ENCODE measurements at regions not wholly inside any gene's neighbourhood (a gene's known extent, or its start where the extent isn't known, plus 50 kb on each side); places are given as distances from the start of the nearest gene placed in this dataset.

DNA sequence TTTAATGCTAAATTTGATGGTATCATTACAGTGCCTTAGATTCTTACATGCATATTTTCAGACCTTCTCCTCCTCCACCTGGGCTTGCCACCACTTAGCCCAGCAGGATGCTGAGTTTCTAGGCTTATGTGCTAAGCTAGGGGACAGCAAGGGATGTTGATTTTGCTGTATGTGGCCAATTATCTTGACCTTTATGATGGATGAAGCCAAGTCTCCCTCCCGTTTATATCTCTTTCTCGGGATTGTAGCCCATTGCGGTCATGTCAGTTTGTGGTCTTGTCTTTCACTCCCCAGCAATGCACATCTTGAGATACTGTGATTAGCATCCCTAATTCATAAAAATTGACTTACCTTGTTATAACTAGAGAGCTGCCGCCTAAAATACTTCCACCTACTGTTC is 278.7 kb upstream of the SOX2 start:
- no peaks in the 10 kb centered on the region for H3K4me1 ChIP-seq
- H3K27ac ChIP-seq, result no peak overlapping the region
- no peaks in the 10 kb centered on the region for H3K9me3 ChIP-seq
- H3K4me3 ChIP-seq, result no peak overlapping the region
- no peak for TF ChIP-seq POLR2A (IDR thresholded peaks at IDR 0.05)
- TF ChIP-seq, protein P1, sequence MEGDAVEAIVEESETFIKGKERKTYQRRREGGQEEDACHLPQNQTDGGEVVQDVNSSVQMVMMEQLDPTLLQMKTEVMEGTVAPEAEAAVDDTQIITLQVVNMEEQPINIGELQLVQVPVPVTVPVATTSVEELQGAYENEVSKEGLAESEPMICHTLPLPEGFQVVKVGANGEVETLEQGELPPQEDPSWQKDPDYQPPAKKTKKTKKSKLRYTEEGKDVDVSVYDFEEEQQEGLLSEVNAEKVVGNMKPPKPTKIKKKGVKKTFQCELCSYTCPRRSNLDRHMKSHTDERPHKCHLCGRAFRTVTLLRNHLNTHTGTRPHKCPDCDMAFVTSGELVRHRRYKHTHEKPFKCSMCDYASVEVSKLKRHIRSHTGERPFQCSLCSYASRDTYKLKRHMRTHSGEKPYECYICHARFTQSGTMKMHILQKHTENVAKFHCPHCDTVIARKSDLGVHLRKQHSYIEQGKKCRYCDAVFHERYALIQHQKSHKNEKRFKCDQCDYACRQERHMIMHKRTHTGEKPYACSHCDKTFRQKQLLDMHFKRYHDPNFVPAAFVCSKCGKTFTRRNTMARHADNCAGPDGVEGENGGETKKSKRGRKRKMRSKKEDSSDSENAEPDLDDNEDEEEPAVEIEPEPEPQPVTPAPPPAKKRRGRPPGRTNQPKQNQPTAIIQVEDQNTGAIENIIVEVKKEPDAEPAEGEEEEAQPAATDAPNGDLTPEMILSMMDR (IDR thresholded peaks at IDR 0.05), result no peak
- no peak for TF ChIP-seq POLR2AphosphoS5 (IDR thresholded peaks at IDR 0.05)
- no peak for DNase-seq (ENCODE audit: low spot score in 2 of 2)
- H3K27me3 ChIP-seq, result no peaks in the 10 kb centered on the region
- H3K36me3 ChIP-seq, result no peaks in the 10 kb centered on the region
- intact Hi-C loops (cut with DNase I; ENCODE audit: low total_unique reads), result no loop called here

DNA sequence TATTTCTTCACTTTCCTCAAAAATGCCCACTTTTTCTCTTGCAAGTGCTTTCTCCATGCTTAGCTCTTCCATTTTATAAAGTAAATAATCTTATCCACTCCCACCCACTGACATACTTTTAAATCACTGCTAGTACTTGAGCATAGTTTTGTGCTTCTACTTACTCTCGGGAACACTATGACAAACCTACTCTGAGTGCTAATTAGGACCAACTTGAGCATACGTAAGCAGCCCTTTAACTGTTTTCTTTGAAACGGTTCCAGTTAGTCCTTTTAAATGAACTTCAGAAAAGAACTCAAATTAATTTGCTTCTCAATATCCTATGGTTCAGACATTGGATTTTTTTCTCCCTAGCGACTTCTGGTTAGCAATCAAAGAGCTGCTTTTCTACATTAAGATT is 280.0 kb upstream of the SOX2 start:
- no peaks in the 10 kb centered on the region for H3K27me3 ChIP-seq
- H3K36me3 ChIP-seq, result no peaks in the 10 kb centered on the region
- no peaks in the 10 kb centered on the region for H3K4me1 ChIP-seq
- intact Hi-C loops (cut with DNase I; ENCODE audit: low total_unique reads), result no loop called here
- no peak overlapping the region for H3K27ac ChIP-seq
- no peaks in the 10 kb centered on the region for H3K9me3 ChIP-seq
- no peak for DNase-seq (ENCODE audit: low spot score in 2 of 2)
- H3K4me3 ChIP-seq, result no peak overlapping the region
- TF ChIP-seq, protein P1 (IDR thresholded peaks at IDR 0.05), result no peak
- TF ChIP-seq POLR2AphosphoS5 (IDR thresholded peaks at IDR 0.05), result no peak
- no peak for TF ChIP-seq POLR2A (IDR thresholded peaks at IDR 0.05)

DNA sequence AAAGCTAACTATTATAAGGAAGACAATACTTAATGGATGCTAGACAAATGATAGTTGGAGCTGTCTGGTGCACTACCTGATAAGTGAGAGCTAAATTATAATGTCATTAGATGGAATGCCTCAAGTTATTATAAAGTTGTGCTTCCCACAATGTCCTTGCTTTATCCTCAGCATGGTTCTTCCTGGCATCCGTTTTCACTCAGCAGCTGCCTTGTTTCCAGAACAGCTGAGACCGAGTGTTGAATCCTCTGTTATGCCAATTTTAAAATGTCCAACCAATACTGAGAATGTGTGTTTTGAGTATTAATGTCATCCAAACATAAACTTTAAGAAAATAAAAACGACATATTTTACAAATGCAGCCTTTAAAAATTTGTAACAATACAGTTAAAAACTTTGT is 286.7 kb upstream of the SOX2 start:
- Histone ChIP-seq H3K27ac (no peak overlapping the region), H3K4me3 (no peak overlapping the region), H3K36me3 (no peaks in the 10 kb centered on the region), H3K9me3 (no peaks in the 10 kb centered on the region), H3K4me1 (no peaks in the 10 kb centered on the region), H3K27me3 (no peaks in the 10 kb centered on the region)
- DNase-seq (ENCODE audit: low spot score in 2 of 2), result no peak
- intact Hi-C loops (cut with DNase I; ENCODE audit: low total_unique reads), result no loop called here
- TF ChIP-seq POLR2A (IDR thresholded peaks at IDR 0.05) (no peak), POLR2AphosphoS5 (IDR thresholded peaks at IDR 0.05) (no peak)
- TF ChIP-seq, protein P1 (IDR thresholded peaks at IDR 0.05), result no peak

DNA sequence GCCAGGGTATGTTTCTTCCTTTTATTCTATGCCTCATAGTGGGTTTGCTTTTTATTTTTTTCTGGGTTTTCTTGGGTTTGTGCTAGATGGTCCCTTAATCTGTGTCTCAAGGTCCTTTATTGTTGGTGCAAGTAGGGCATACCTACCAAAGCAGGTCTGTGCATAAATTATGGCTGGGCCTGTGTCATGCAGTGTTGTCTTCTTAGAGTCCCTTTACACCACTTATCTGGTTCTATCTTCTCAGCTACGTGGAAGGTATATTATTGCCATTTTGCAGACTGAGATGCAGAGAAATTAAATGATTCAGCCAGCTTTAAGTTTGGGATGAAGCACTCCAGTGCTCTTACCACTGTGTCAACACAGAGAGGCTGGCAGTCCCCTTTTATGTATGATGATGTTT is 293.5 kb upstream of the SOX2 start:
- Histone ChIP-seq H3K4me3 (no peak overlapping the region), H3K27me3 (no peaks in the 10 kb centered on the region), H3K4me1 (no peaks in the 10 kb centered on the region), H3K27ac (no peak overlapping the region), H3K36me3 (no peaks in the 10 kb centered on the region), H3K9me3 (no peaks in the 10 kb centered on the region)
- TF ChIP-seq POLR2A (IDR thresholded peaks at IDR 0.05), result no peak
- TF ChIP-seq, protein P1 (IDR thresholded peaks at IDR 0.05), result no peak
- no peak for DNase-seq (ENCODE audit: low spot score in 2 of 2)
- intact Hi-C loops (cut with DNase I; ENCODE audit: low total_unique reads), result no loop called here

DNA sequence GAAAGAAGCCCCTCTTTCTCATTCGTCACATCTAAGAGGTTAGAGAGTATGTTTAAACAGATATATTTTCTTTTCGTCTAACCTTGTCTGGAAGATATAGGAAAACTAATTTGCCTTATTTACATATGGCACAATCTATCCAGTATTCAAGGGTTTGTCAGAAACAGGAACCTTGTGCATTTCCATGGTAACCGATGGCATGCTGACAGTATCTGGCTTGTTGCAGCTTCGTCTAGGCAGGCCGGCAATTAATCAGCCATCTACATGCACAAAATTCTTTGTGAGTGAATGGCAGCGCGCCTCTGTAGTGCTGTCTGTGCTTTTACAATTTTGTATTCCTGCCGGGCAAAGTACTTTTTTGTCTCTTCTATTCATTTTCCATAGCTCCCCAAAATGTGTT is 294.0 kb upstream of the SOX2 start:
- intact Hi-C loops (cut with DNase I; ENCODE audit: low total_unique reads), result no loop called here
- no peak for DNase-seq (ENCODE audit: low spot score in 2 of 2)
- no peaks in the 10 kb centered on the region for H3K36me3 ChIP-seq
- TF ChIP-seq POLR2A (IDR thresholded peaks at IDR 0.05), result no peak
- no peak for TF ChIP-seq POLR2AphosphoS5 (IDR thresholded peaks at IDR 0.05)
- TF ChIP-seq, protein P1 (IDR thresholded peaks at IDR 0.05), result no peak
- no peaks in the 10 kb centered on the region for H3K4me1 ChIP-seq
- no peaks in the 10 kb centered on the region for H3K9me3 ChIP-seq
- H3K27me3 ChIP-seq, result no peaks in the 10 kb centered on the region
- no peak overlapping the region for H3K27ac ChIP-seq
- no peak overlapping the region for H3K4me3 ChIP-seq
